Esophagus squamous epithelium (tissue), 5 donors: ENCODE measurements at regions not wholly inside any gene's neighbourhood (a gene's known extent, or its start where the extent isn't known, plus 50 kb on each side); places are given as distances from the start of the nearest gene placed in this dataset.

Experiments
- DNase-seq: peaks from one replicate; lab custom pipeline; 2025; lab: John Stamatoyannopoulos, UW
- H3K27ac ChIP-seq, 4 donors: fragments of 200-600 bp; sonication (generic); one replicate each; pipeline ENCODE4 v1.5.1; 2016 to 2019; ENCODE audit warnings: mild to moderate bottlenecking in 1 of 4
- H3K27me3 ChIP-seq, 4 donors: fragments of 200-600 bp; sonication (generic); 1 replicate in 3 of 4; 2 replicates in 1 of 4; pipeline versions ENCODE4 v1.5.1 to v1.6.0; 2017 to 2021; ENCODE audit warnings: antibody characterized with exemption in 1 of 4
- H3K36me3 ChIP-seq, 3 donors: fragments of 200-600 bp; sonication (generic); one replicate each; pipeline ENCODE4 v1.5.1; 2016 to 2019
- H3K4me1 ChIP-seq, 3 donors: fragments of 200-600 bp; sonication (generic); one replicate each; pipeline ENCODE4 v1.5.1; 2017 to 2019
- H3K4me3 ChIP-seq, 4 donors: fragments of 200-600 bp; sonication (generic); 1 replicate in 3 of 4; 2 replicates in 1 of 4; pipeline ENCODE4 v1.5.1; 2016 to 2019; ENCODE audit warnings: mild to moderate bottlenecking in 2 of 4, moderate library complexity in 1 of 4
- H3K9me3 ChIP-seq, 3 donors: fragments of 200-600 bp; sonication (generic); one replicate each; pipeline ENCODE4 v1.5.1; 2016 to 2019
- POLR2A ChIP-seq, 4 donors: fragments of 450-650 bp; IDR thresholded peaks; one replicate each; pipeline ENCODE4 v1.6.1; 2017; ENCODE audit warnings: antibody characterized with exemption in 4 of 4, mild to moderate bottlenecking in 4 of 4, moderate library complexity in 3 of 4
- WGBS, 2 donors: methylation state at CpG; one replicate each; pipeline ENCODE4 v1.1.5; 2018; 5-methylcytosine and 5-hydroxymethylcytosine counted together
- intact Hi-C: fragments of 100-400 bp; cut with DNase I; formaldehyde crosslinking; loops from one replicate; pipeline ENCODE4 v1.15.0; 2022
- TF ChIP-seq, protein P1 (sequence below), 6 experiments: fragments of 450-650 bp in 4 of 6; fragments of 200-600 bp in 2 of 6; sonication (generic) in 2 of 6; IDR thresholded peaks; one replicate each; pipeline ENCODE4 v1.5.1; 2016 to 2019; ENCODE audit warnings: antibody characterized with exemption in 6 of 6, mild to moderate bottlenecking in 4 of 6, moderate library complexity in 4 of 6
- donor health status: DM: yes; HTN: yes; CAD: no.

DNA sequence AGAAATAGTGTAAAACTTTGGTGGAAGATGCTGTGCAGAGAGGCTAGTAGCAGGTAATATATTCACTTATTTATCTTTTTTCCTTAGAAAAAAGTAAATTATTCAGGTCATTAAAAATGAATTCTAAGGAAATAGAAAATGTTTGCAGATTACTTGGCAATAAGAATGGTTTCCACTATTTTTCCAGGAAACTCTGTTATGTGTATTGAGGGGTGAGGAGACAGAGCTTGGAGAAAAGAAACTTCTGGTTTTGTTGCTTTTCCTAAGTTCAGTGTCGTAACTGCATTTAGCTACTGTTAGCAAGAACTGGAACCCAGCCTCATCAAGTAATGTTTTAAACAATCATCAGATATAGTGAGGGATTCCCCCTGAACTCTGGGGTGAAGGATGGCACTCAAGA, 79.2 kb upstream of the SMLR1 start:
- no peaks in the 10 kb centered on the region for H3K4me1 ChIP-seq
- H3K9me3 ChIP-seq, result peaks cover 0 to 10% (median 0%) of the 10 kb centered on the region in 3 donors
- H3K27ac ChIP-seq, result no peak overlapping the region
- H3K36me3 ChIP-seq, result no peaks in the 10 kb centered on the region
- no peak overlapping the region for H3K4me3 ChIP-seq
- WGBS, 2 donors, result 41 to 79% methylated on average over 1 of the region's 1 CpG
- DNase-seq, result no peak
- H3K27me3 ChIP-seq, result no peaks in the 10 kb centered on the region
- intact Hi-C loops, result no loop called here
- TF ChIP-seq, protein P1, sequence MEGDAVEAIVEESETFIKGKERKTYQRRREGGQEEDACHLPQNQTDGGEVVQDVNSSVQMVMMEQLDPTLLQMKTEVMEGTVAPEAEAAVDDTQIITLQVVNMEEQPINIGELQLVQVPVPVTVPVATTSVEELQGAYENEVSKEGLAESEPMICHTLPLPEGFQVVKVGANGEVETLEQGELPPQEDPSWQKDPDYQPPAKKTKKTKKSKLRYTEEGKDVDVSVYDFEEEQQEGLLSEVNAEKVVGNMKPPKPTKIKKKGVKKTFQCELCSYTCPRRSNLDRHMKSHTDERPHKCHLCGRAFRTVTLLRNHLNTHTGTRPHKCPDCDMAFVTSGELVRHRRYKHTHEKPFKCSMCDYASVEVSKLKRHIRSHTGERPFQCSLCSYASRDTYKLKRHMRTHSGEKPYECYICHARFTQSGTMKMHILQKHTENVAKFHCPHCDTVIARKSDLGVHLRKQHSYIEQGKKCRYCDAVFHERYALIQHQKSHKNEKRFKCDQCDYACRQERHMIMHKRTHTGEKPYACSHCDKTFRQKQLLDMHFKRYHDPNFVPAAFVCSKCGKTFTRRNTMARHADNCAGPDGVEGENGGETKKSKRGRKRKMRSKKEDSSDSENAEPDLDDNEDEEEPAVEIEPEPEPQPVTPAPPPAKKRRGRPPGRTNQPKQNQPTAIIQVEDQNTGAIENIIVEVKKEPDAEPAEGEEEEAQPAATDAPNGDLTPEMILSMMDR (IDR thresholded peaks at IDR 0.05), result no peak
- TF ChIP-seq POLR2A (IDR thresholded peaks at IDR 0.05), result no peak

DNA sequence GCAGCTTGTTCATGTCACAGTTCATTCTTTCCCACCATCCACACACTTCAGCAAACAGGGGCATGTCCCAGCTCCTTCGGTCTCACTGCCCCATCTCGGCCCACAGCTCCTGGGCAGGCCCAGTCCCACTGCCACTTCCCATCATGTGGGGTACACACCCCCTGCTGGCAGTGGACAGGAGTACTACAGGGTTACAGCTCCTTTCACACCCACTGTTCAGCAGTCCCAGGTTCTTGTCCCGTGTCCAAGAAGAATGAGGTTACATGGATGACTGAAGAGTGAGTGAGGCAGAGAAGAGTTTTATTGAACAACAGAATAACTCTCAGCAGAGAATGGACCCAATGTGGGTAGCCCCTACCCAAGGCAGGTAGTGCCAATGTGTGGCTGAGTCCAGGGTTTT, 77.8 kb upstream of the SMLR1 start:
- DNase-seq, result no peak
- Histone ChIP-seq H3K9me3 (peaks cover 0 to 10% (median 0%) of the 10 kb centered on the region in 3 donors), H3K4me1 (no peaks in the 10 kb centered on the region), H3K27me3 (no peaks in the 10 kb centered on the region), H3K27ac (no peak overlapping the region), H3K4me3 (no peak overlapping the region), H3K36me3 (no peaks in the 10 kb centered on the region)
- intact Hi-C loops, result no loop called here
- TF ChIP-seq, protein P1 (IDR thresholded peaks at IDR 0.05), result no peak
- no peak for TF ChIP-seq POLR2A (IDR thresholded peaks at IDR 0.05)
- 53 to 100% methylated on average over 1 to 3 of the region's 3 CpGs for WGBS, 2 donors

DNA sequence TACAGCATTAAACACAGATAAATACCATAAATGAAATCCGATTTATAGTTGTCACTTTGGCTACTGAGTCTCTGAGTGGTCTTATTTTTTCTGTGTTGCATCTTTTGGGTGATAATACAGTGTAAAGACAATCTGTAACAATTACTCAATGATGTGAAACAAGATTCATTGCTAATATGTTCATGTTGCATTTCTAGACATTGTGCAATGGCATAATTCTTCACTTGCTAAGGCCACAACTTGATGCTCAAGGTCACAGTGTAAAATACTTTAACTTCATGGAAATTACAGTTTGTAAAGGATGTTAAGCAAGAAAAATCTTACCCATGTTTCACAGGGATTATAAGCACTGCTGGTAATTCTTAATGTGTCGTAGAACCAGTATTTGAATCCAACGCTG, 74.9 kb upstream of the SMLR1 start:
- Histone ChIP-seq H3K27me3 (no peaks in the 10 kb centered on the region), H3K4me3 (no peak overlapping the region), H3K36me3 (no peaks in the 10 kb centered on the region), H3K9me3 (peaks cover 0 to 10% (median 0%) of the 10 kb centered on the region in 3 donors), H3K4me1 (no peaks in the 10 kb centered on the region), H3K27ac (no peak overlapping the region)
- intact Hi-C loops, result no loop called here
- TF ChIP-seq, protein P1 (IDR thresholded peaks at IDR 0.05), result no peak
- TF ChIP-seq POLR2A (IDR thresholded peaks at IDR 0.05), result no peak
- DNase-seq, result no peak
- 91% methylated on average over 3 of the region's 3 CpGs for WGBS, 2 donors

DNA sequence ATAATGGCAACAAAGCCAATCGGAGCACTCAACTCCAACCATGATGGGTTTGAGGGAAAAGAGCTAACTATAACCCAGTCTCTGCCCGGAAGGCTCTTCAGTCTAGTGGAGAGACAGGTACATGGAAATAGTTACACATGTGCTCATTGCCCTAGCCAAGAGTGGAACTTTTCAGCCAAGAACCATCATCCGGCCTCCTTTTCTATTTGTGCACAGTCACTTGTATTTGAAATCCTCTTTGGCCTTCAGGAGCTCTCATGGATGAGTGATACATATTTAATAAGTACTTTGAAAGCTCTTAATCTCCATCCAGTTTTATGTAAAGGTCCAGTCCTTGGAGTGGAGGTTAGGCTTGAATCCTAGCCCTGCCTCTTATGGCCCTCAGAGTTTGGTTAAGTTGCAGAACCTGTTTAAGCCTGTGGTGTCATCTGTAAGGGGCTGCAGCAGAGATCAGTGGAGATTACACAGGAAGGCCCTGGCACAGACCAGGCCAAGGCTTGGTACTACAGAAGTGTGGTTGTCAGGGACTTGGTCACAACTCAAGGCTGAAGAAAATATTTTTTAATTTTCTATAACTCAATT, 72.3 kb upstream of the SMLR1 start:
- DNase-seq, result no peak
- H3K36me3 ChIP-seq, result no peaks in the 10 kb centered on the region
- no peak overlapping the region for H3K4me3 ChIP-seq
- 79 to 91% methylated on average over 3 of the region's 3 CpGs for WGBS, 2 donors
- H3K27me3 ChIP-seq, result no peaks in the 10 kb centered on the region
- TF ChIP-seq, protein P1 (IDR thresholded peaks at IDR 0.05), result no peak
- no peak for TF ChIP-seq POLR2A (IDR thresholded peaks at IDR 0.05)
- H3K4me1 ChIP-seq, result no peaks in the 10 kb centered on the region
- intact Hi-C loops, result no loop called here
- H3K9me3 ChIP-seq, result peaks cover 0 to under 1% (median 0%) of the 10 kb centered on the region in 3 donors
- no peak overlapping the region for H3K27ac ChIP-seq

DNA sequence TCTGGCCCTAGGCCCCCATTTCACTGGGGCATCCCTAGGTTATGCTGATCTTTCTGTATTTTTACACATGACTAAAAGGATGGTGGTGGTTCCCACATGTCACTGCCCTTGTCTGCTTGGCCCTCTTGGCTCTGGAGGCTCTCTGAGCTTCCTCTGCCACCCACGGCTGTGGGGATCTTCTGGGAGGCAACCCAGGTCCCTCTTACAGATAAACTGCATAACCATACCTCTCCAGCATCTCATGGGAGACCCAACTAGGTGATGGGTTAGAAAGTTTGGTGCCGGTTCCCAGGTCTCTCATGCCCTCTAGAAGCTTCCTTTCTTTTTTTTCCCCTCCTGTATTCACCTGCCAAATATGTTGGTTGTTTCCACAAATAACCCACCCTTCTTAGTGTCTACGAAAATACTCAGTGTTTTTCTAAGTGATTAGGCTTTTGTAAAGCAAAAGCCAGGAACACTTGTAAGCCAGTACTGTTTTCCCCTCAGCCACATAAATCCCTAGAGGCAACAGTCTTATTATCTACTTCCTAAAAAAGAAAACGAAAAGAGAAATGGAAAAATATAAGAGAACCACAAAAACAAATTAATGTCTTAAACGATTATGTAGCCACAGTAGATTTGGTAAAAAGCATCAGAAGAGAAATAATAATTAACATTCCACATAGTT, 71.7 kb upstream of the SMLR1 start:
- Histone ChIP-seq H3K27me3 (no peaks in the 10 kb centered on the region), H3K4me3 (no peak overlapping the region), H3K36me3 (no peaks in the 10 kb centered on the region), H3K4me1 (no peaks in the 10 kb centered on the region), H3K9me3 (no peaks in the 10 kb centered on the region), H3K27ac (no peak overlapping the region)
- TF ChIP-seq POLR2A (IDR thresholded peaks at IDR 0.05), result no peak
- TF ChIP-seq, protein P1 (IDR thresholded peaks at IDR 0.05), result no peak
- intact Hi-C loops, result no loop called here
- 49 to 57% methylated on average over 5 of the region's 5 CpGs for WGBS, 2 donors
- no peak for DNase-seq
